ENCODE measurements at regions not wholly inside any gene's neighbourhood (a gene's known extent, or its start where the extent isn't known, plus 50 kb on each side); places are given as distances from the start of the nearest gene placed in this dataset.

DNA sequence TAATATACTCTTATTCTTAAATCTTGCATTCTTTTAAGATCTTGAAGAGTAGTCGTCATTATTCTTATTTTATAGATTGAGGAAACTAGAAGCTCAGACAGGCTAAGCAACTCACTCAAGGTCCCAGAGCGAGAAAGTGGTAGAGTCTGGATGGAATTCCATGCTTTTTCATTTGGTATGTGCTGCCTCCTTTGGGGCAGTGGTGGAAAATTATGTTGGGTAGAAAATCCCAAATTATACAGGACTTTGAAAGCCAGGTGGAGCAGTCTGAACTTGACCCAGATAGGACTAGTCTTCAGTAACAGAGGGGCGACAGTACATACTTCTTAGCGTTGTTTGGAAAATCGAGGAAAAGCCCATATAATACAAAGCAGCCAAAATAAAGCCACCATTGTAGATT, 205.6 kb downstream of the ATG4C start:
- no peak for DNase-seq

DNA sequence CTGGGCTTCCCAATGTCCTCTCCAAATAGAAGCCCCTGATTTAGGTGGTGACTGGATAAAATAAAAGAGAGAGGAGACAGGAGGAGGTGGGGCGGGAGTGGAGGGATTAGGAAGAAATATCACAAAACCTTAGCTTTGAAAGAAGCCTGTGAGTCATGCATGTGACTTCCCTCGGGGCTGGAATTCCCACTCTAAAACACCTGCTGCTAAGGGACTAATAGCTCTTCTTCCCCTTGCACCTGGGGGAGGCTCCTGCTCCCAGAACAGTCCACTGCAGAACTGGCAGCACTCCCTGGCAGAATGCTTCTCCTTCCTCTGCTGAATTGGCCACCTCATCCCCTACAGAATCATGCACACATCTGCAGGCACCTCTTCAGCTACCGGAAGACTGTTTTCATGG, 207.2 kb downstream of the ATG4C start:
- DNase-seq = no peak

DNA sequence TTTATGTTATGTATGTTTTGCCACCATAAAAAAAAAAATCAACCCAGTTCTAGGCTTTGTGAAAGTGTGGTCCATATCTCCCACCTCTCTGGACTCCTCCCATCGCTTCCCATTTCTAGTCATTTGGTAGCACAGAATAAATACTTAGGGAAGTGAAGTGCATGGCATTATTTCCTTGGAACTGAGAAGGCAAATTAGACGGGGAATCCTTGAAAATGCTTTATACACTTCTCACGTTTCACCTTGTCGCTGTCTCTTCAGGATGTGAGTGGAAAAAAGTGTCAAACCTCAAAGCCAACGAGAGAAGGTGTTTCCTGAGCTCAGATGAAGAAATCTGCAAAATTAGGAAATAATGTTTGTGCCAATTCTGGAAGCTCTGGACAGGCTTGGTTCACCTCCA, 209.9 kb downstream of the ATG4C start:
- no peak for DNase-seq

DNA sequence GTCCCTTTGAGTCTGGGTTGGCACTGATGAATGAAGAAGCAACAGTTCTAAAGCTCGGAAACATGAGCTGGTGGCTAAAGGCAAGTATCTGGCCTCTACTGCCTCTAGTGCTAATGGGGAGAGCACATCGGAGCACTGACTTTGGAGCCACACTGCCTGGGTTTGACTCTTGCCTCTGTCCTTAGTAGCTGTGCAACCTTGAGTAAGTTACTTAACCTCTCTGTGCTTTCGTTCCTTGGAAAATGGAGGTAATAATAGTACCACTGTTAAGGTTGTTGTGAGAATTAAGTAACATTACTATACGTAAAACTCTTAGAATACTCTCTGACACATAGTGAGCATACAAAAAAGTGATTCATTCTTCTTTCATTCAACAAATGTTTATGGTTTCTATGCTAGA, 211.2 kb downstream of the ATG4C start:
- no peak for DNase-seq

DNA sequence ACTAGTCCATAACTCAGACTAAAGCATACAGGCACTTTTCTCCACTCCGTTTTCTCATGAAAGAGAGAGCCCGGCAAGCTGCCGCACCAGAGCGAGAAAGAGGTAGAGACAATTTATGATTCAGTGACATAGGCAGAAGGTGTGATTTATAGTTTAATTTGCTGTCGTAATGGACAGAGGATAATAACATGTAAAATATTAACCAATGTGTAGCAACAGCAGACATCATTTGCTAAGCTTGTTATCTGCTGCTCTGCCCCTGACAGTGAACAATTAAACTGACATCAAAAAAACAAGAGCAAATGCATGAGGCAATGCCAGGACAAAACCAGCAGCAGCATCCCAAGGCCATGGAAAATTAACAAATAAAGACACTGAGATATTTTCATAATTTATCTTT, 214.0 kb downstream of the ATG4C start:
- DNase-seq = no peak

DNA sequence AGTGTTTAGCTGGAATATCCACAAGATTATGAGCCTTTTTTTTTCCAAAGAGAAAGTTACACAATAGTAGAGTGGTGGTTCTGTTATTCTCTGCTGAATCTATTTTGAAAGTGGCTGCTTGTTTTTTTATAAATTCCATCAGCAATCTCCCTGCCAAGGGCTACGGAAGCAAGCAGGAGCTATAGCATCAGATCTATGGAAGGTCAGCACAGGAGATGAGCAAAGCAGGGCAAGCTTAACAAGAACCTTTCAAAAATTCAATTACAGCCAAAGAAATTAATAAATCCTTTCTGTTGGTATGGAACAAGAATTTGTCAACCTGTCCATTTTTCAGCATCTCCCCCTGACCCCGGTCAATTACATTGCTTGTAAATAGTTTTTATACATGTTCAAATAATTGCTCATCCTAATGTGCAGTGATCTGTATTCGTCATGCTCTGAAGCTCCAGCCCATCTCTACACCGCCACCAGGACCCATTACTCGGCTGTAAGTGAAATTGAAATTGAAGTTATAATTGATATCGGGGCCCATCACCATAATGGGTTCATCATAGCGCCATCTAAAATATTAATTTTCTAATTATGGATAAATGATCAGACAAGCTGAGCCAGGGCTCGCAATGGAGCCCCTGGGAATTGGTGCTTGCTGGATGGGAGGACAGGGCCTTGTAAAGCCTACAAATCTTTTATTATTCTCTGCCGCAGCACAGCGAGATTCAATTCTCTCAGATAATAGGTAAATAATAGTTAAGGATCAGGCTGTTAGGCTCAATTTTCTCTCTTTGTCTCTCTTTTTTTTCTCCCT, 215.1 kb downstream of the ATG4C start:
- no peak for DNase-seq

DNA sequence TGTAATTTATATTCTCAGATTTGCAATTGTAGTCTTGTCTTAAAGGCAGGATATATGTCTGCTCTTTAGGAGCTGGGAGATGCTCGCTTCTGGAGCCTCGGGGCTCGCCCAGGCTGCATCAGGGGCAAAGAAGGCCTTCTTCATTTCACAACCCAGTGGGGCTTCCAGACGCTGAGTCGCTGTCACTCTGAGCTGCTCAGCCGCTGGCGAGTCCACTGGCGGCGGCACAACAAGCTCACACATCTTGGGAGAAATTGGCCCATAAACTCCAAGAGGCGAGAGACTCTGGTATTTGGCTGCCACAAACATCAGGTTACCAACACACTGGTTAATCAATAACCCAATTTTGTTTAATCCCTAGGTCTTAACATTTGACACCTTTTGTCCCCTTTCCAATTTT, 216.6 kb downstream of the ATG4C start:
- no peak for DNase-seq

DNA sequence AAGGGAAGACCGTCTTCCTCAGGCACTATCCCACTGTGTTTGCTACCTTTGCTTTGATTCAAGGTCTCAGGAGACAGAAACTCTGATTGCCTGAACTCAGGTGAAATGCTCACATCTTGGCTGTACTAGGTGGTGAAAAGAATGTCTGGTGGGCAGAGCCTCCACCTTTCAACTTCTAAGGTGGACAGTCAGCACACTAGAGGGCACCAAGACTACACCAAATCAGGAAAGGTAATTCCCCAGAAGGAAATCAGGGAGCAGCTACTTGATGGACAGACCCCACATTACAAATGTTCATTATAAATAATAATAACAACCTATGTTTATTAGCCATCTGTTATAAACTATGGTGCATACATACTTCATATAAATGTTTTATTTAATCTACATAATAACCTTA, 220.9 kb downstream of the ATG4C start:
- DNase-seq = no peak

DNA sequence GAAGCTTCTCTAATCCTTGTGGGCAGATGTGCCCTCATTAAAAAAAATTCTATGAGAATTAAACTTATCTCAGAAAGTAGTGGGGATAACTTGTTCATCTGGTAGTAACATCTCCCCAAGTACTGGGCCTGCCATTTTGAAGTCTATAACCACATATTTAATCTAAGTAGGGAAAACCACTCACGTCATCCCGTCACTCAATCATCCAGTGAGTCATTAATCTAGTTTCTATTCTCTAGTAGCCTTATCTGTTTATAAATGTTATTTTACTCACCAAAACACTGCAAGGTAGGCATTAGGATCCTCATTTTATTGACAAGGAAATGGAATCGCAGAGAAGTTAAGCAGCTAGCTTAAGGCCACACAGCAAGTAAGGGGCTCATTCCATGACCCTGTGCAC, 221.9 kb downstream of the ATG4C start:
- no peak for DNase-seq

DNA sequence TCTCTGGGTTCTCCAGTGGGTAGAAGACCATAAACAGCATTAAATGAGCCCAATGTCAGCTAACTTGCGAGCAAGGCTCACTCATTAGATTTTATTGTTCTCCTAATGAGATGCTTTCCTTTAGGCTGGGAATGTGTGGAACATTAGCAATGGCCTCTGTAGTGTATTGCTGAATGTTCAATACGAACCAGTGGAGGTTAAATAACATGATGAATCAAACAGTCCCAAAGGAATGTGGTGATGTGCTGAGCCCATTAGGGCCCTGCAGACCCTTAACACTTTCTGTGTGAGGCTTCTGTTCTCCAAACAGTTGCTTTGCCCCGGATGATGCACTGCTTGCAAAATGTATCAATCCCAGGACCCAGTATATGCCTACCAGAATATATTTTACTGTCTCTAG, 225.5 kb downstream of the ATG4C start:
- no peak for DNase-seq

DNA sequence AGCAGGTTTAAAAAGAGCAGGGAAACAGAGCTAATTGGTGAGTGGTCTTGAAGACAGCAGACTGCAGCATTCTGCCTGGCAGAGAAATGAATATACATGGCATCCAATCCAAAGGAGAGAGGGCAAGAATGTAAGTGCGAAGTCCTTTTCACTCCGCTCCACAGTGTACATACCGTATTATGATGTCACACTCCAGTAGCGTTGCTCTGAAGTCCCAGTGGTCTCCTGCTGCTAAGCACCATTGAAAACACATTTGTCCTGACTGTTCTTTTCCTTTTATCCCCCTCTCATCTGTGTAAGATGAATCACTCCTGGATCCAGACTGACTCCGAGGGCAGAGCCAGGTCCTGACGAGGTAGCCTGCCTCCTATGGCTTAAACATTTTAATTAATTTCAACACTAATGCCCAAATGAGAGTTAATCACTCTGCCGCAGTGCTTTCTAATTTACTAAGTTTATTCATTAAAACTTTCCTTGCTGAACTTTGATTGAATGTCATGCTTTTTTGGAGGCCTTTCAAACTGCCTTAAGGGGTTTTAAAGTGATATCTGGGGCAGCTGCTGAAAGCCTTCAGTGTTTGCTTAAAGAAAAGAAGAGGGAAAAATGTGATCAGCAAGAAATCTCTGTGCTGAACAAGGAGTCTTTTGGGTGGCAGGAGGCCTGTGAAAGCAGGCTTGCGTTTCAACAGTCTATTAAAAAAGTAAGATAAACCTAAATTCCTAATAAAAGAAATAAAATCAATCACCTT, 227.2 kb downstream of the ATG4C start:
- DNase-seq = no peak

DNA sequence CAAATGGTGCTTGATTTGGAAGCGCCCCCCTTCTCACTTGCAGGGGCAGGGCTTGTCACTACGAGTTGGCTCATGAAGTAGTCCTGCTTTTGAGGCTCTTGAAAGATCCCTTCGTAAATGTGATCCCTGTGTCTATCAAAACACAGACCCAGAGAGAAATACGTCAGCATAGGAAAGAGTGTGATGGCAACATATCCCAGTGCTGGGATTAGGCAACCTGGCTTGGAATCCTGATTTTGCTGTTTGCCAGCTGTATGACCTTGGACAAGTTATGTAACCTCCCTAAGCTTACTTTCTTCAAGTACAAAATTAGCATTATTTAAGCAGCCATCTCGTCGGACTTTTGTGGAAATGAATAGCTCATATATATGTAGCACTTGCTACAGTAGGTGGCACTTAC, 228.4 kb downstream of the ATG4C start:
- DNase-seq = no peak

DNA sequence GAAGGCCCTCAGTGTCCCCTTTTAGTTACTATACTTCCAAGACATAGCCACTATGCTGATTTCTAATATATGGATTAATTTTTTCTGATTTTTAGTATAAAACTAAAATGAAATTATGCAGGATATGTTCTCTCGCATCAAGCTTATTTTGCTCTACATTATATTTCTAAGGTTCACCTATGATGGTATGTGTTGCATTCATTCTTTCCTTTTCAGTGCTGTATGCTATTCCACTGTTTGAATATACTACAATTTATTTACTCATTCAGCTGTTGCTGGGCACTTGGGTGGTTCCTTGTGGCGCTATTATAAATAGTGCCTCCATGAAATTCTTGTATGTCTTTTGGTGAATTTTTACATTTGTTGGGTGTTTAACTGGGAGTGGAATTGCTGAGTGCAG, 230.3 kb downstream of the ATG4C start:
- DNase-seq = no peak

DNA sequence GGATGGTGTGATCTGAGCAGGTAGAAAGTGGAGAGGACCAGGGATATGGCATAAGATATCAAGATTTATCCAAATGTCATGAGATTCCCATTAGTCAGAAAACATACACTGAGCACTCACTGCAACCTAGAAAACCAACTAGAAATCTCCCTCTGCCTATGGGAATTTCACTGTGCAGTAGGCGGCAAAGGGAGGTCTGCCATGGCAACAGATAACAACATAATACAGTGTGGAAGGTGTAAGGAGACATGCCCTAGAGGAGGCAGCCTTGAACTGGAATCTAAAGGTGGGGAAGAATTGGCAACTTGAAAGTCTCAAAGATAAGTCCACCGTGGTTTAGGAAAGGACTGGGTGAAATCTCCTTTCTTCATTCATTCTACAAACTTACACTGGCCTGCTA, 238.4 kb downstream of the ATG4C start:
- no peak for DNase-seq

DNA sequence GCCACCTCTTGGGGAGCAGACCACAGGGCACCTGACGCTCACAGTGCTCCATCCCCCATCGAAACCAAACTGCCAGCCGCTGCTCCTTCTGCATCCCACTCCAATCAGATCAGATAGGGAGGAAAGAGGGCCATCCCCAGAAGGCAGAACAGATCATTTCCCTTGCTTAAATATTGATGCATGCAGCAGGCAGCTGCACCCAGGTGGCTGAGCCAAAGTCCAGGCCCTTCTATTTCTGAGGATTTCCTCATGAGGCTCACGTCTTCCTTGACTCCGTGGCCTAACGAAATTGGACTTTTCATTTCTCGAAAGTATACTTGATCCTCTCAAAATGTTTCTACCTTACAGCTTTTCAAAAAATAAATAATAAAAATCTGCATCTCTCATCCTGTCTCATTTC, 239.2 kb downstream of the ATG4C start:
- no peak for DNase-seq

DNA sequence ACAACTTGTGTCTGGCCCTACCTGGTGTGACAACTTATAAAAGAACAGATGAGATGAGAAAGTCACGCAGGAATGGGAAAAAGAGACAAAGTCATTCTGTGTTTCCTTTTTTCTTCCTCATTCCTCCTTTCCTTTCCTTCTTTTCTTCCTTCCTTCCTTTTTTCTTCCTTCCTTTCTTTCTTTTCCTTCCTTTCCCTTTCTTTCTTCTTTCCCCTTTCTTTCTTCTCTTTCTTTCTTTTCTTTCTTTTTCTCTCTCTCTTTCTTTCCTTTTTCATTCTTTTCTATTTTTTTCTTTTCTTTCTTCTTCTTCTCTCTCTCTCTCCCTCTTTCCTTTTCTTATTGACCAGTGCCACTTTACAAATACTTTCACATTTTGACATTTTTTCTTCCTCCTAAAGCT, 239.7 kb downstream of the ATG4C start:
- DNase-seq = no peak

DNA sequence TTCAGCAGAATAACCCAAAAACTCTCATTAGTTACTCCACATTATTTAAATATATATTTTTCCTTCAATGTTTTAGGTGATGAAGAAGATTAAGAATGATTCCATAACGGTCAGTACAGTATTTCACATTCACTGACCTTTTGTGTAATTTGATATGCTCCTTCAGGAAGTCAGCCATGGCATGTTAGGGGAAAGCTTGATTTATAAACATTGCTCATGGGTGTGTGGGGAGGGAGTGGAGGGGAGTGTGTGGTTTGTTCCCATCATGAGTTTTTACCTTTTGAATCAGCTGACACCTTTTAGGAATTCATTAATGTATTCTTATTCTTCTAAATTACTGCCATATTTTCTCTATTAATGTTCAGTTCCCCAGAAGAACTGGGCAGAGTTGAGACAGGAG, 240.2 kb downstream of the ATG4C start:
- DNase-seq = no peak

DNA sequence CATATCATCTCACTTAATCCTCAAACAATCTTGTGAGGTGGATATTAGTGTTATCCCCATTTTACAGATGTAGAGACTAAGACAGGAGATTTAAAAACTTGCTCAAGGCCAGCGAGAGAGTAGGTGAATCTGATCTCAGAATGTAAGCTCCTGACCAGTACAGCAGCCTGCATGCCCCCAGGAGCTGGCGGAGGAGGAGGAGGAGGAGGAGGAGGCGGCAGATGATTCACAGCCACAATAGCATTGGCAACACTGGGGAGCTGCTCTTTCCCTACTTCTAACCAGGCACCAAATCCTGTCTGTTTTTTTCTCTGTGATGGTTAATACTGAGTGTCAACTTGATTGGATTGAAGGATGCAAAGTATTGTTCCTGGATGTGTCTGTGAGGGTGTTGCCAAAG, 243.2 kb downstream of the ATG4C start:
- DNase-seq = no peak

DNA sequence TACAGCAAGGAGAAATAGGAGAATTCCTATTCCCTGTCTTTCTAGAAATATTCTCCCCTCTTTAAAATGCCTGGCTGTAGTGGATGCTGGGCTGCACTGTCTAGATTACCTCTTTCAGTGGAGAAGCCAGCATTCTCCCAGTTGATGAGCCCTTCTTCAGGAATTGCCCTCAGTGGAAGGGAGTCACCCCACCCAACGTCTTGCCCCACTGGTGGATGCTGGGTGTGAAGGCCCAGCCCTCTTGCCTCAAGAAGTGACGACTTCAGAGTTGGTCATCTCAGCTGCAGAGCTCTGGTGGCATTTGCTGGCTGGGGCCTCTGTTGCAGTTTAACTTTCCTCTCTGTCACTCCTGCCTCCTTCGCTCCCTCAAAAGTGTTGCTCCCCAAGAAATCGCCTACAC, 248.2 kb downstream of the ATG4C start:
- no peak for DNase-seq

DNA sequence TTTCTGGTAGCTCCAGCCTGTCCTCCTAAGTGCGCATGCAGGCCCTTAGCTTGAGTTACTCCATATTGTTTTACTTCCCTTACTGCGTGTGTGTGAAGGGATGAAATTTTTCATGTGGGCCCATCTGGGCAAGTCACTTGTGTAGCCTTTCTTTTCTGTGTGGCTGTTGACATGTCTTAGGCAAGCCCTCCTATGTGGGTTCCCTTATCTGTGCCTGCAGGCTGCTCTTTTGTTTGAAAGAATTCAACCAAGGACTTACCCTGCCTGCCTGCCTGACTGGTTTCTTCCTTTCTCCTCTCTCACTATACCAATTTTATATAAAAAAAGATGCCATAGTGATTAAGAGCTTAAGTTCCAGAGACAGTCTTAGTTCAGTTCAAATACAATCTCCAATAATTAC, 249.3 kb downstream of the ATG4C start:
- DNase-seq = no peak

DNA sequence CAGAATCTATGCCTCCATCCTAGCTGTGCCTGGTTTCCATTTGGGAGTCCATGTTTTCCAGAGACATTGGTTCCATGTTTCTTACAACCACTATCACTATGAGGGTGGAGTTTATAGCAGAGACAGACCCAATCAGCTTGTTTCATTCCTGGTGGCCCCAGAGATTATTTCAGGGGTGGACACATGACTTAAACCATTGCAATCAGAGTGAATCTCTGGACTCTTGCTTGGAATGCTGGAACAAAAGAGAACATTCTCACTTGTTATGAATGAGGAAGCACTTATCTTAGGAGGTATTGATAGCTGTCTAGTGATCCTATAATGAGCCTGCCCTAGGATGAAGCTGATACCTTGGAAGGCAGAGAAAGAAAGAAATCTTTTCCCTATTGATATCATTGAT, 250.3 kb downstream of the ATG4C start:
- no peak for DNase-seq

DNA sequence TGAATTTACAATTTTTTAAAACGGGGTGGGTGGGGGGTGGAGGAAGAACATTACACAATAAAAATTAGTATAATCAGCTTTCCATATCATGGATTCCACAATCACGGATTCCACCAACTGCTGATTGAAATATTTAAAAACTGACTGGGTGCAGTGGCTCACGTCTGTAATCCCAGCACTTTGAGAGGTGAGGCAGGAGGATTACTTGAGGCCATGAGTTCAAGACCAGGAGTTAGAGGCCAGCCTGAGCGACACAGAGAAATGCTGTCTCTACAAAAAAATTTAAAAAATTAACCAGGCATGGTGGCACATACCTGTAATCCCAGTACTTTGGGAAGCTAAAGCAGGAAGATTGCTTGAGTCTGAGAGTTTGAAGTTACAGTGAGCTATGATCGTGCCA, 254.7 kb downstream of the ATG4C start:
- DNase-seq = no peak

DNA sequence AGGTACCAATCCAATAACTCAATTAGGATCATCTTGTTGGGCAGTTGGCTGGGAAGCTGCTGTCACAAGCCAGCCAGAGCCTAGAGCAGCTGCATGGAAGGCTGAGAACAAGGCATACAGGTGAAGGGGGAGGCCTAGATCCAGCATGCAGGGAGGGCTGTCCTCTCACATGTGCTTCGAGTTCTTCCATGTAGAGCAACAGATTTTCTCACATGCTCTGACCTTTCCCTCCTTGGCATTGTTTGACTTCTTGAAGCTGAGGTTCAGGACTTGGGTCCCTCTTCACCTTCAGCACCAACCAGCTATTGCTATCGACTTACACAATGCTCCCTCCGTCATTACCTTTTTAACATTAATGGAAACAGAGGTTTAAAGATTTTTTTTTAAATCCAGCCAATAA, 257.7 kb downstream of the ATG4C start:
- no peak for DNase-seq

DNA sequence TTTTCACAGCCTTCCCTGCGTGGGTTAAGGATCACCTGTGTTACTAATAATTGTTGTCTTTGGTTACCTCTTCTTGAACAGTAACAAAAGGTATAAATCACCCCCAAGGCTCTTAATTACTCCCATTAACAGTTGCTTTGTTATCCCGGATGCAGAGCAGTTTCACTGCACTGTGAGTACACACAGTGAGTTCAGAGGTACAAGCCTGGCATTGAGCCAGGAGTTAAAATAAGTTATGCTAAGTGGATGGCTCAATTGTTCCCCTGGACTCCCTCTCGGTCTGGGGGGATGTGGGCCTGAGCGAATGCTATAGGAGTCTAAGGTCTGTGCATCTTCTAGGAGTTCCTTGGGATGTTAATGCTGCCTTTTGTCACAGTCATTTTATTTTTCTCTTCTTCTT, 258.3 kb downstream of the ATG4C start:
- DNase-seq = no peak

DNA sequence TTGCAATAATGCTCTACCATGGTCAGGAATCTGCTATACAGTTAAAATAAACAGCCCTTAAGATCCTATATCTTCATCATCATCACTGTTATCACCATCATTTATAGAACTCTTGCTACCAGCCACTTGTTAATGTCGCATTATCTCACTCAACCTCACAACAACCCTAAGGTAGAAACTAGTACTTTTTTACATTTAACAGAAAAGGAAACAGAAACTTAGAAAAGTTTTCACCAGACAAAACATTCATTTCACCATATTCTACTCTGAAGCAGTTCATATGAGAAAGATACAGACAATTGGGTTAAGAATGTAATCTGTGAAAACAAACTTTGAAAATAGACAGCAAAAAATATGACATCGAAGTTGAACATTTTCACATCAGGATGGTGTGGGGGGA, 262.6 kb downstream of the ATG4C start:
- DNase-seq = no peak
